ENCODE measurements at regions not wholly inside any gene's neighbourhood (a gene's known extent, or its start where the extent isn't known, plus 50 kb on each side); places are given as distances from the start of the nearest gene placed in this dataset.
A peak's percentile ranks its signal among the peaks of the same experiment; 100 is the strongest.

- ChIA-PET CTCF (interaction anchor here (0.8 to 2.3 kb wide), 5 partner anchors 23 to 129 kb away, joined by 3 to 11 read pairs (median 5); partner anchors contain the start of gene TRIM13), POLR2A (no interaction called here)
- Histone ChIP-seq H3K27me3 (ENCODE audit: control insufficient read depth, insufficient read depth, low read length) (peaks cover 15% of the 10 kb centered on the region), H3K36me3 (ENCODE audit: control insufficient read depth, insufficient read depth, low read length) (no peaks in the 10 kb centered on the region), H3K4me3 (ENCODE audit: low read depth, low read length) (peak overlapping the region; percentile 68)
- TF ChIP-seq, protein P1, sequence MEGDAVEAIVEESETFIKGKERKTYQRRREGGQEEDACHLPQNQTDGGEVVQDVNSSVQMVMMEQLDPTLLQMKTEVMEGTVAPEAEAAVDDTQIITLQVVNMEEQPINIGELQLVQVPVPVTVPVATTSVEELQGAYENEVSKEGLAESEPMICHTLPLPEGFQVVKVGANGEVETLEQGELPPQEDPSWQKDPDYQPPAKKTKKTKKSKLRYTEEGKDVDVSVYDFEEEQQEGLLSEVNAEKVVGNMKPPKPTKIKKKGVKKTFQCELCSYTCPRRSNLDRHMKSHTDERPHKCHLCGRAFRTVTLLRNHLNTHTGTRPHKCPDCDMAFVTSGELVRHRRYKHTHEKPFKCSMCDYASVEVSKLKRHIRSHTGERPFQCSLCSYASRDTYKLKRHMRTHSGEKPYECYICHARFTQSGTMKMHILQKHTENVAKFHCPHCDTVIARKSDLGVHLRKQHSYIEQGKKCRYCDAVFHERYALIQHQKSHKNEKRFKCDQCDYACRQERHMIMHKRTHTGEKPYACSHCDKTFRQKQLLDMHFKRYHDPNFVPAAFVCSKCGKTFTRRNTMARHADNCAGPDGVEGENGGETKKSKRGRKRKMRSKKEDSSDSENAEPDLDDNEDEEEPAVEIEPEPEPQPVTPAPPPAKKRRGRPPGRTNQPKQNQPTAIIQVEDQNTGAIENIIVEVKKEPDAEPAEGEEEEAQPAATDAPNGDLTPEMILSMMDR (IDR thresholded peaks at IDR 0.05; ENCODE audit: insufficient read depth, low read depth, low read length) = no peak
- DNase-seq (ENCODE audit: low read depth) = no peak
These were observed 110.5 kb downstream of the KCNRG start for GRCh38 chr13:50125554-50126262.

DNA sequence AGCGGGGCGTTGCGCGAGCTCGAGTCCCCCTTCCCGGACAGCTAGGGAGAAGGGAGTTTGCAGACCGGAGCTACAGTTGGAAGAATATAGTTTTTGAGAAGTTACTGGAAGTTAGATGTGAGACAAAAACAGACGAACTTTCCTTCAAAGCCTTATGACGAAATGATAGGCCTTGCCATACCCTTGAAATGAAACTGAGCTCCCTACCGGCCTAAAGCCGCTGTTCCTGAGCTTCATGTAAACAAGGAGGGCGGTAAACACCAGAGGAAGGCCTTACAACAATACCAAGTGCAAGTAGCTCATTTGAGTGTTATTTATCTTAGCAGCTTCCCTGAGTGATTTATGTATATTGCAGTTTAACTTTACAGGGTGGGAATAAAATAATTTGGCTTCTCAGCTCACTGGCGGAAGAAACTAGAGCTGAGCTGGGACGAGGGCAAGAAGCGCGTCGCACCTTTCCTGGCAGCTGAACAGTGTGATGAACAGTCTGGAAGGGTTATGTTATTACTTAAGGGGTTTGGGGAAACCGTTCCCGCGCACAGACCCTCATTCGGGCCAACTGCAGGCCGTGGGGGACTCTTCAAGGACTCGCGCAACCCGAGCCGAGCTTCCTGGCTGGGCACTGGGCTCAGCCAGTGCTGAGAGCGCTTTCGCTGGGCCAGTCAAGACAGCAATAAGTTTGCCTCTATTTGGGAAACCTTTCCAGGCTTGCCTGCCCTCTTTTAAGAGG, 111.2 kb downstream of the KCNRG start:
- Histone ChIP-seq H3K27me3 (ENCODE audit: control insufficient read depth, insufficient read depth, low read length) (peaks cover 20% of the 10 kb centered on the region), H3K36me3 (ENCODE audit: control insufficient read depth, insufficient read depth, low read length) (no peaks in the 10 kb centered on the region), H3K4me3 (ENCODE audit: low read depth, low read length) (peak overlapping the region; percentile 68)
- ChIA-PET CTCF (interaction anchor here (0.8 to 1.7 kb wide), 3 partner anchors 23 to 44 kb away, joined by 3 to 5 read pairs (median 3); no protein-coding TSS in a partner anchor), POLR2A (interaction anchor here (0.5 kb wide), 1 partner anchor 9 kb away, joined by 3 read pairs; no protein-coding TSS in a partner anchor)
- DNase-seq (ENCODE audit: low read depth) = no peak
- TF ChIP-seq, protein P1 (IDR thresholded peaks at IDR 0.05; ENCODE audit: insufficient read depth, low read depth, low read length) = no peak

DNA sequence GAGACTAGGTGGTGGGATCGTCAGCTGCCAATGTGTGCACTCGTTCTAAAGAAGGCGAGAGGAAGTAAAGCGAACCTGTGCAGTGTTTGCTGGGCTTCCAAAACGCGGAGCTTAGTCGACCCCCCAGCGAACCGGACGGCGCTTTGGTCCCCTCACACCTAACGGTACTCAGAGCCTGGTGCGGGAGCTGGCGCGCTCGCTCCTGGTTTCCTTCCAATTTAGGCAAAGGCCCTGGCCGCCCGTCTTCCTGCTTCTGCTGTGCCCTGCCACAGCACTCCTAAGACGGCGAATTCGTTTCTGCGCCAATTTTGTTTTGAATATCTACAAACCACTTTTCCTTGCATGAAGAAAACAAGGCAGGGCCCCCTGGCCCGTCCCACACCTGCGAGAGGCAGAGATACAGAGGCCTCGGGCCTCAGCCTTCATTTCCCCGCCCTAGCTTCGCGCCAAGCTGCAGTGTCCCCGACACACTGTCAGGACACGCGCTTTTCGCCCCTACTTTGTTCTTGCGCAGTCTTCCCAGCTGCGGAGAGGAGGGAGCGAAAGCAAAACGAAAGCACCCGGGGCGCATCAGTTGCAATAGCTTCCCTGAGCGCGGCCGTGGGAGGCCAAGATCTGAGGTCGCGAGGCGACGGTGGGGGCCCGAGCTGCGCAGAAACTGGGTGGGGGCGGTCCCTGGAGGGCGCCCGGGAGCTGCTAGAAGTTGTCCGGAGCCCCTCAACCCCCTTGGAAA, 111.9 kb downstream of the KCNRG start:
- CTCF ChIA-PET = interaction anchor here (0.9 kb wide), 1 partner anchor 45 kb away, joined by 3 read pairs; no protein-coding TSS in a partner anchor
- Histone ChIP-seq H3K36me3 (ENCODE audit: control insufficient read depth, insufficient read depth, low read length) (no peaks in the 10 kb centered on the region), H3K27me3 (ENCODE audit: control insufficient read depth, insufficient read depth, low read length) (peaks cover 24% of the 10 kb centered on the region), H3K4me3 (ENCODE audit: low read depth, low read length) (peak overlapping the region; percentile 15)
- TF ChIP-seq, protein P1 (IDR thresholded peaks at IDR 0.05; ENCODE audit: insufficient read depth, low read depth, low read length) = 0 out of 2 replicates have a peak, but pooled peaks have one; percentile 13
- POLR2A ChIA-PET = no interaction called here
- DNase-seq (ENCODE audit: low read depth) = no peak

GRCh38 chr13:50127726-50128291, 112.6 kb downstream of the KCNRG start:
- H3K4me3 ChIP-seq (ENCODE audit: low read depth, low read length) = peak overlapping the region; percentile 15
- no peak for DNase-seq (ENCODE audit: low read depth)
- TF ChIP-seq, protein P1 (IDR thresholded peaks at IDR 0.05; ENCODE audit: insufficient read depth, low read depth, low read length) = no peak
- ChIA-PET POLR2A (interaction anchor here (0.6 kb wide), 1 partner anchor 43 kb away, joined by 3 read pairs; no protein-coding TSS in a partner anchor), CTCF (interaction anchor here (0.8 to 0.9 kb wide), 2 partner anchors 17 to 46 kb away, joined by 3 read pairs; no protein-coding TSS in a partner anchor)
- H3K27me3 ChIP-seq (ENCODE audit: control insufficient read depth, insufficient read depth, low read length) = peaks cover 30% of the 10 kb centered on the region
- no peaks in the 10 kb centered on the region for H3K36me3 ChIP-seq (ENCODE audit: control insufficient read depth, insufficient read depth, low read length)

Measured in BJ (cell line).